H9 (cell line): ENCODE measurements at regions not wholly inside any gene's neighbourhood (a gene's known extent, or its start where the extent isn't known, plus 50 kb on each side); places are given as distances from the start of the nearest gene placed in this dataset.

ENCODE experiments used
- DNase-seq: peaks from one replicate; pipeline ENCODE4 v3.0.0-alpha.2; 2017
- H2AFZ ChIP-seq: one replicate; pipeline ENCODE4 v1.6.1; 2013; ENCODE audit warnings: mild to moderate bottlenecking, low read length, control low read depth, moderate library complexity
- H2AK5ac ChIP-seq: 2 replicates; pipeline ENCODE4 v1.6.1; 2013; ENCODE audit warnings: low read length, control low read depth, mixed read lengths; ENCODE audit not compliant: insufficient read length
- H2BK120ac ChIP-seq: one replicate; pipeline ENCODE4 v1.6.1; 2013; ENCODE audit warnings: low read depth, mild to moderate bottlenecking, low read length, control low read depth, inconsistent platforms; ENCODE audit not compliant: poor library complexity, severe bottlenecking
- H2BK12ac ChIP-seq: 2 replicates; pipeline ENCODE4 v1.6.1; 2013; ENCODE audit warnings: low read length, control low read depth, mixed read lengths, low read depth; ENCODE audit not compliant: insufficient read length
- H2BK15ac ChIP-seq: 2 replicates; pipeline ENCODE4 v1.6.1; 2013; ENCODE audit warnings: low read depth, low read length, control low read depth
- H2BK20ac ChIP-seq: one replicate; pipeline ENCODE4 v1.6.1; 2013; ENCODE audit warnings: low read depth, mild to moderate bottlenecking, low read length, control low read depth, inconsistent platforms; ENCODE audit not compliant: poor library complexity, severe bottlenecking
- H2BK5ac ChIP-seq: 2 replicates; pipeline ENCODE4 v1.6.1; 2013; ENCODE audit warnings: low read length, control low read depth, mixed read lengths; ENCODE audit not compliant: insufficient read length
- H3K14ac ChIP-seq: 2 replicates; pipeline ENCODE4 v1.6.1; 2013; ENCODE audit warnings: low read length, control low read depth; ENCODE audit not compliant: insufficient read depth
- H3K18ac ChIP-seq: 2 replicates; pipeline ENCODE4 v1.6.1; 2013; ENCODE audit warnings: low read depth, mild to moderate bottlenecking, mixed read lengths, low read length, control low read depth; ENCODE audit not compliant: insufficient read length
- H3K23ac ChIP-seq: 2 replicates; pipeline ENCODE4 v1.6.1; 2013; ENCODE audit warnings: low read length, control low read depth, mixed read lengths, low read depth; ENCODE audit not compliant: insufficient read length
- H3K23me2 ChIP-seq: 2 replicates; pipeline ENCODE4 v1.6.1; 2013; ENCODE audit warnings: low read depth, mild to moderate bottlenecking, mixed read lengths, low read length, control low read depth; ENCODE audit not compliant: insufficient read length, poor library complexity, severe bottlenecking
- H3K27ac ChIP-seq: 2 replicates; pipeline ENCODE4 v1.5.1; 2013; ENCODE audit warnings: low read length, control low read depth, mixed read lengths, low read depth; ENCODE audit not compliant: insufficient read length
- H3K27me3 ChIP-seq: 2 replicates; pipeline ENCODE4 v1.6.1; 2013; ENCODE audit warnings: low read length, control low read depth, inconsistent platforms; ENCODE audit not compliant: insufficient read depth
- H3K4ac ChIP-seq: 2 replicates; pipeline ENCODE4 v1.6.1; 2013; ENCODE audit warnings: low read depth, mild to moderate bottlenecking, control low read depth, inconsistent platforms, low read length, moderate library complexity
- H3K4me1 ChIP-seq: 2 replicates; pipeline ENCODE4 v1.6.1; 2013; ENCODE audit warnings: low read length, control low read depth, inconsistent platforms; ENCODE audit not compliant: insufficient read depth
- H3K4me2 ChIP-seq: 2 replicates; pipeline ENCODE4 v1.6.1; 2013; ENCODE audit warnings: low read length, control low read depth, mixed read lengths; ENCODE audit not compliant: insufficient read length, insufficient read depth
- H3K56ac ChIP-seq: 2 replicates; pipeline ENCODE4 v1.6.1; 2013; ENCODE audit warnings: low read depth, mild to moderate bottlenecking, mixed read lengths, low read length, control low read depth; ENCODE audit not compliant: insufficient read length
- H3K79me1 ChIP-seq: 2 replicates; pipeline ENCODE4 v1.6.1; 2013; ENCODE audit warnings: low read depth, mild to moderate bottlenecking, moderate library complexity, low read length, control low read depth, inconsistent platforms; ENCODE audit not compliant: insufficient read depth, poor library complexity, severe bottlenecking
- H3K79me2 ChIP-seq: 2 replicates; pipeline ENCODE4 v1.6.1; 2013; ENCODE audit warnings: low read length, control low read depth, inconsistent platforms; ENCODE audit not compliant: insufficient read depth
- H3K9ac ChIP-seq: 2 replicates; pipeline ENCODE4 v1.6.1; 2013; ENCODE audit warnings: low read length, control low read depth, mixed read lengths; ENCODE audit not compliant: insufficient read length; ENCODE audit errors: extremely low read depth
- H3K9me3 ChIP-seq: one replicate; pipeline ENCODE4 v1.6.1; 2013; ENCODE audit warnings: low read depth, low read length, inconsistent platforms; ENCODE audit not compliant: control insufficient read depth
- H3T11ph ChIP-seq: one replicate; pipeline ENCODE4 v1.6.1; 2013; ENCODE audit warnings: mild to moderate bottlenecking, low read length, control low read depth, inconsistent platforms
- H4K20me1 ChIP-seq: one replicate; pipeline ENCODE4 v1.6.1; 2013; ENCODE audit not compliant: control insufficient read depth, insufficient read length, insufficient read depth
- H4K5ac ChIP-seq: 2 replicates; pipeline ENCODE4 v1.6.1; 2013; ENCODE audit warnings: low read depth, mild to moderate bottlenecking, mixed read lengths, low read length, control low read depth; ENCODE audit not compliant: insufficient read length
- H4K8ac ChIP-seq: replicated peaks from 2 replicates; pipeline ENCODE4 v1.6.1; 2013; ENCODE audit warnings: low read length, control low read depth, mixed read lengths, low read depth; ENCODE audit not compliant: insufficient read length
- H4K91ac ChIP-seq: 2 replicates; pipeline ENCODE4 v1.6.1; 2013; ENCODE audit warnings: low read depth, mild to moderate bottlenecking, moderate library complexity, mixed read lengths, low read length, control low read depth; ENCODE audit not compliant: insufficient read length
- H3K27ac Mint-ChIP-seq, 3 experiments: 2 replicates in 2 of 3; 3 replicates in 1 of 3; pipeline ENCODE4 v1.8.0; 2020 to 2021; ENCODE audit warnings: mixed read lengths in 3 of 3, mild to moderate bottlenecking in 1 of 3, moderate library complexity in 1 of 3
- H3K27me3 Mint-ChIP-seq: 2 replicates; pipeline ENCODE4 v1.8.0; 2021; ENCODE audit warnings: low read depth, mild to moderate bottlenecking, moderate library complexity, mixed read lengths
- H3K36me3 Mint-ChIP-seq, 3 experiments: 2 replicates in 2 of 3; 3 replicates in 1 of 3; pipeline ENCODE4 v1.8.0; 2020 to 2021; ENCODE audit warnings: low read depth in 3 of 3, mixed read lengths in 3 of 3; ENCODE audit not compliant: insufficient read depth in 1 of 3
- H3K4me1 Mint-ChIP-seq, 2 experiments: 2 replicates each; pipeline ENCODE4 v1.8.0; 2020; ENCODE audit warnings: mixed read lengths in 2 of 2
- H3K4me3 Mint-ChIP-seq, 2 experiments: 2 replicates in 1 of 2; 3 replicates in 1 of 2; pipeline ENCODE4 v1.8.0; 2020 to 2021; ENCODE audit warnings: mild to moderate bottlenecking in 2 of 2, mixed read lengths in 2 of 2, moderate library complexity in 1 of 2
- H3K9me3 Mint-ChIP-seq, 2 experiments: 2 replicates in 1 of 2; 3 replicates in 1 of 2; pipeline ENCODE4 v1.8.0; 2020; ENCODE audit warnings: mild to moderate bottlenecking in 2 of 2, mixed read lengths in 2 of 2, moderate library complexity in 1 of 2
- CTCF ChIP-seq: fragments of 200-600 bp; sonication (generic); conservative IDR thresholded peaks from 3 replicates; pipeline ENCODE4 v1.8.0; 2021; ENCODE audit warnings: antibody characterized with exemption, mild to moderate bottlenecking
- WGBS: extraction: QIAGEN DNeasy Blood & Tissue Kit; methylation state at CpG from one replicate; pipeline ENCODE4 v1.1.7; 2013; ENCODE audit warnings: missing lambda C conversion rate, low lambda C conversion rate, mixed read lengths; ENCODE audit not compliant: insufficient read length; ENCODE audit errors: extremely low coverage; 5-methylcytosine and 5-hydroxymethylcytosine counted together

DNA sequence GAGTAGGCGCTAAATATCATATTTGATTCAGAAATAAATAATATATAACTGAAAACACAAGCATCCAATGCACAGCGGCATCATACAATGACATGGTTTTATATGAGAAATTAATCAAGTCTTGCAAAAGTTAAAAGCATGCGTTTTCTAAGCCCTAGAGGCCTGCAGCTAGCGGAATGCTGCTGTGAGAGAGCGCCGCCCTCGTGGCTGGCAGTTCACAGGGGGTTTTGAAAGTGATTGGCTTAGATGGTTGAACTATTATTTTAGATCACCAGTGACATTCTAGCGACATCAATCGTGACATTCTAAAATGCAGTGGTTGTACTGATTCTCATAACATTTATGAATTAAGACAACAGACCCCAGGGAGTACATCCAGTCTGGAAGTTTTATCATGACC is 235.2 kb upstream of the MGMT start:
- no peaks in the 10 kb centered on the region for H4K20me1 ChIP-seq
- H3T11ph ChIP-seq = no peak overlapping the region
- H2BK12ac ChIP-seq = no peak overlapping the region
- H2AFZ ChIP-seq = no peak overlapping the region
- H3K14ac ChIP-seq = no peak overlapping the region
- no peak overlapping the region for H4K91ac ChIP-seq
- no peak overlapping the region for H3K4ac ChIP-seq
- H3K9me3 Mint-ChIP-seq = no peaks in the 10 kb centered on the region
- no peaks in the 10 kb centered on the region for H3K4me1 ChIP-seq
- no peak for DNase-seq
- no peak overlapping the region for H3K4me2 ChIP-seq
- WGBS = no CpG with 5 or more reads among the region's 9 CpGs
- no peak overlapping the region for H3K27ac ChIP-seq
- H3K23ac ChIP-seq = no peak overlapping the region
- H3K9ac ChIP-seq = no peak overlapping the region
- no peak overlapping the region for H2BK120ac ChIP-seq
- H4K5ac ChIP-seq = no peak overlapping the region
- TF ChIP-seq CTCF = peak; percentile 34; the same call in 1 of the 3 replicates
- H3K36me3 Mint-ChIP-seq = no peaks in the 10 kb centered on the region
- H2AK5ac ChIP-seq = no peak overlapping the region
- H3K18ac ChIP-seq = no peak overlapping the region
- H4K8ac ChIP-seq = no peak overlapping the region
- no peaks in the 10 kb centered on the region for H3K4me1 Mint-ChIP-seq
- no peaks in the 10 kb centered on the region for H3K9me3 ChIP-seq
- no peak overlapping the region for H3K27ac Mint-ChIP-seq
- H3K4me3 Mint-ChIP-seq = no peak overlapping the region
- H3K56ac ChIP-seq = no peak overlapping the region
- no peak overlapping the region for H2BK20ac ChIP-seq
- H2BK5ac ChIP-seq = no peak overlapping the region
- no peaks in the 10 kb centered on the region; the same call in none of the 2 replicates for H3K27me3 Mint-ChIP-seq
- H3K23me2 ChIP-seq = no peaks in the 10 kb centered on the region
- H3K79me2 ChIP-seq = no peaks in the 10 kb centered on the region
- no peaks in the 10 kb centered on the region for H3K79me1 ChIP-seq
- H2BK15ac ChIP-seq = no peak overlapping the region
- no peaks in the 10 kb centered on the region for H3K27me3 ChIP-seq
